HL-60 (cell line): ENCODE measurements at regions not wholly inside any gene's neighbourhood (a gene's known extent, or its start where the extent isn't known, plus 50 kb on each side); places are given as distances from the start of the nearest gene placed in this dataset.

Experiments
- POLR2AphosphoS5 ChIP-seq: IDR thresholded peaks from 2 replicates; pipeline ENCODE4 v1.6.1; 2012; ENCODE audit warnings: low read depth
- TF ChIP-seq, protein P1 (sequence below): IDR thresholded peaks from one replicate; pipeline ENCODE4 v1.5.1; 2011; ENCODE audit warnings: low read length, control low read depth, inconsistent platforms; ENCODE audit not compliant: insufficient read depth

GRCh38 chr13:103263448-103263847, 197.2 kb upstream of the SLC10A2 start:
- TF ChIP-seq, protein P1, sequence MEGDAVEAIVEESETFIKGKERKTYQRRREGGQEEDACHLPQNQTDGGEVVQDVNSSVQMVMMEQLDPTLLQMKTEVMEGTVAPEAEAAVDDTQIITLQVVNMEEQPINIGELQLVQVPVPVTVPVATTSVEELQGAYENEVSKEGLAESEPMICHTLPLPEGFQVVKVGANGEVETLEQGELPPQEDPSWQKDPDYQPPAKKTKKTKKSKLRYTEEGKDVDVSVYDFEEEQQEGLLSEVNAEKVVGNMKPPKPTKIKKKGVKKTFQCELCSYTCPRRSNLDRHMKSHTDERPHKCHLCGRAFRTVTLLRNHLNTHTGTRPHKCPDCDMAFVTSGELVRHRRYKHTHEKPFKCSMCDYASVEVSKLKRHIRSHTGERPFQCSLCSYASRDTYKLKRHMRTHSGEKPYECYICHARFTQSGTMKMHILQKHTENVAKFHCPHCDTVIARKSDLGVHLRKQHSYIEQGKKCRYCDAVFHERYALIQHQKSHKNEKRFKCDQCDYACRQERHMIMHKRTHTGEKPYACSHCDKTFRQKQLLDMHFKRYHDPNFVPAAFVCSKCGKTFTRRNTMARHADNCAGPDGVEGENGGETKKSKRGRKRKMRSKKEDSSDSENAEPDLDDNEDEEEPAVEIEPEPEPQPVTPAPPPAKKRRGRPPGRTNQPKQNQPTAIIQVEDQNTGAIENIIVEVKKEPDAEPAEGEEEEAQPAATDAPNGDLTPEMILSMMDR: no peak
- TF ChIP-seq POLR2AphosphoS5: no peak
